ENCODE measurements at regions not wholly inside any gene's neighbourhood (a gene's known extent, or its start where the extent isn't known, plus 50 kb on each side); places are given as distances from the start of the nearest gene placed in this dataset.

DNA sequence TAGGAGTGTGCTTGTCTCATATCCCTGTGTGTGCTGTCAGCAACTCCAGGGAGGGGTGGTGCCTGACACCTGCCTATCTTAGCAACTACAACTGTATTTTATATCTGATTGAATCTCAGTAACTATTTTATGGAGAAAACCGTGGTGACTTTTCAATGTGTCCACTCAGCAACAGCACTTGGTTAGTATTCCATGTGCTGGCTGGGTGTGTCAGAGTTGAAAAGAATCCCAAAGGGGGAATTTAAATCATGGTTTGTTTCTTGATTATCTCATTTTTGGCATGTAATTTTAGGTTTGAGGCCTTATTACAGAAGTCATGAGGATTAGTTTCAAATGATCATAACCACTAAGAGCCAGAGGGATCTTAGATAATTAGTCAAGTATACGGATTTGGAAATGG, 425.7 kb upstream of the FZD8 start:
- intact Hi-C loops (cut with micrococcal nuclease; ENCODE audit: unreplicated experiment), result no loop called here

DNA sequence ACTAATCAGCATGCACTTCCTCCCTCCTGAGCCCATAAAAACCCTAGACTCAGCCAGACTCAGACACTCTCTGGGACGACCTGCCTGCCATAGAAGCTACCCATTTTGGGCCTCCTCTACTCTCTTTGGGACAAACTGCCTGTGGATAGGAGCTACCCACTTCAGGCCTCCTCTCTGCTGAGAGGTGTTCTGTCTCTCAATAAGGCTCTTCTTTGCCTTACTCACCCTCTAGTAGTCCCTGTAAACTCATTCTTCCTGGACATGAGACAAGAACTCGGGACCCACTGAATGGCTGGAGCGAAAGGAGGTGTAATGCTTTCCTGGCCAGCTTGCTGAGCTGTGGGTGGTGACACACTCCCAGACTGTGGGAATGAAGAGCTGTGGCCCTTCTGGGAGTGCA, 424.8 kb upstream of the FZD8 start:
- CTCF ChIA-PET, result no interaction called here
- TF ChIP-seq RAD51 (IDR thresholded peaks at IDR 0.05) (no peak), MYB (IDR thresholded peaks at IDR 0.05; ENCODE audit: borderline replicate concordance, low read depth, low read length) (no peak), POLR2A (IDR thresholded peaks at IDR 0.05; ENCODE audit: low read depth, low read length) (no peak), TARDBP (IDR thresholded peaks at IDR 0.05; ENCODE audit: borderline replicate concordance) (no peak), SMAD5 (IDR thresholded peaks at IDR 0.05; ENCODE audit: low read depth) (no peak), JUNB (IDR thresholded peaks at IDR 0.05) (no peak)
- TF ChIP-seq, protein P1, sequence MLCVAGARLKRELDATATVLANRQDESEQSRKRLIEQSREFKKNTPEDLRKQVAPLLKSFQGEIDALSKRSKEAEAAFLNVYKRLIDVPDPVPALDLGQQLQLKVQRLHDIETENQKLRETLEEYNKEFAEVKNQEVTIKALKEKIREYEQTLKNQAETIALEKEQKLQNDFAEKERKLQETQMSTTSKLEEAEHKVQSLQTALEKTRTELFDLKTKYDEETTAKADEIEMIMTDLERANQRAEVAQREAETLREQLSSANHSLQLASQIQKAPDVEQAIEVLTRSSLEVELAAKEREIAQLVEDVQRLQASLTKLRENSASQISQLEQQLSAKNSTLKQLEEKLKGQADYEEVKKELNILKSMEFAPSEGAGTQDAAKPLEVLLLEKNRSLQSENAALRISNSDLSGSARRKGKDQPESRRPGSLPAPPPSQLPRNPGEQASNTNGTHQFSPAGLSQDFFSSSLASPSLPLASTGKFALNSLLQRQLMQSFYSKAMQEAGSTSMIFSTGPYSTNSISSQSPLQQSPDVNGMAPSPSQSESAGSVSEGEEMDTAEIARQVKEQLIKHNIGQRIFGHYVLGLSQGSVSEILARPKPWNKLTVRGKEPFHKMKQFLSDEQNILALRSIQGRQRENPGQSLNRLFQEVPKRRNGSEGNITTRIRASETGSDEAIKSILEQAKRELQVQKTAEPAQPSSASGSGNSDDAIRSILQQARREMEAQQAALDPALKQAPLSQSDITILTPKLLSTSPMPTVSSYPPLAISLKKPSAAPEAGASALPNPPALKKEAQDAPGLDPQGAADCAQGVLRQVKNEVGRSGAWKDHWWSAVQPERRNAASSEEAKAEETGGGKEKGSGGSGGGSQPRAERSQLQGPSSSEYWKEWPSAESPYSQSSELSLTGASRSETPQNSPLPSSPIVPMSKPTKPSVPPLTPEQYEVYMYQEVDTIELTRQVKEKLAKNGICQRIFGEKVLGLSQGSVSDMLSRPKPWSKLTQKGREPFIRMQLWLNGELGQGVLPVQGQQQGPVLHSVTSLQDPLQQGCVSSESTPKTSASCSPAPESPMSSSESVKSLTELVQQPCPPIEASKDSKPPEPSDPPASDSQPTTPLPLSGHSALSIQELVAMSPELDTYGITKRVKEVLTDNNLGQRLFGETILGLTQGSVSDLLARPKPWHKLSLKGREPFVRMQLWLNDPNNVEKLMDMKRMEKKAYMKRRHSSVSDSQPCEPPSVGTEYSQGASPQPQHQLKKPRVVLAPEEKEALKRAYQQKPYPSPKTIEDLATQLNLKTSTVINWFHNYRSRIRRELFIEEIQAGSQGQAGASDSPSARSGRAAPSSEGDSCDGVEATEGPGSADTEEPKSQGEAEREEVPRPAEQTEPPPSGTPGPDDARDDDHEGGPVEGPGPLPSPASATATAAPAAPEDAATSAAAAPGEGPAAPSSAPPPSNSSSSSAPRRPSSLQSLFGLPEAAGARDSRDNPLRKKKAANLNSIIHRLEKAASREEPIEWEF (IDR thresholded peaks at IDR 0.05; ENCODE audit: insufficient replicate concordance, low read depth, low read length), result no peak
- TF ChIP-seq, protein P2, sequence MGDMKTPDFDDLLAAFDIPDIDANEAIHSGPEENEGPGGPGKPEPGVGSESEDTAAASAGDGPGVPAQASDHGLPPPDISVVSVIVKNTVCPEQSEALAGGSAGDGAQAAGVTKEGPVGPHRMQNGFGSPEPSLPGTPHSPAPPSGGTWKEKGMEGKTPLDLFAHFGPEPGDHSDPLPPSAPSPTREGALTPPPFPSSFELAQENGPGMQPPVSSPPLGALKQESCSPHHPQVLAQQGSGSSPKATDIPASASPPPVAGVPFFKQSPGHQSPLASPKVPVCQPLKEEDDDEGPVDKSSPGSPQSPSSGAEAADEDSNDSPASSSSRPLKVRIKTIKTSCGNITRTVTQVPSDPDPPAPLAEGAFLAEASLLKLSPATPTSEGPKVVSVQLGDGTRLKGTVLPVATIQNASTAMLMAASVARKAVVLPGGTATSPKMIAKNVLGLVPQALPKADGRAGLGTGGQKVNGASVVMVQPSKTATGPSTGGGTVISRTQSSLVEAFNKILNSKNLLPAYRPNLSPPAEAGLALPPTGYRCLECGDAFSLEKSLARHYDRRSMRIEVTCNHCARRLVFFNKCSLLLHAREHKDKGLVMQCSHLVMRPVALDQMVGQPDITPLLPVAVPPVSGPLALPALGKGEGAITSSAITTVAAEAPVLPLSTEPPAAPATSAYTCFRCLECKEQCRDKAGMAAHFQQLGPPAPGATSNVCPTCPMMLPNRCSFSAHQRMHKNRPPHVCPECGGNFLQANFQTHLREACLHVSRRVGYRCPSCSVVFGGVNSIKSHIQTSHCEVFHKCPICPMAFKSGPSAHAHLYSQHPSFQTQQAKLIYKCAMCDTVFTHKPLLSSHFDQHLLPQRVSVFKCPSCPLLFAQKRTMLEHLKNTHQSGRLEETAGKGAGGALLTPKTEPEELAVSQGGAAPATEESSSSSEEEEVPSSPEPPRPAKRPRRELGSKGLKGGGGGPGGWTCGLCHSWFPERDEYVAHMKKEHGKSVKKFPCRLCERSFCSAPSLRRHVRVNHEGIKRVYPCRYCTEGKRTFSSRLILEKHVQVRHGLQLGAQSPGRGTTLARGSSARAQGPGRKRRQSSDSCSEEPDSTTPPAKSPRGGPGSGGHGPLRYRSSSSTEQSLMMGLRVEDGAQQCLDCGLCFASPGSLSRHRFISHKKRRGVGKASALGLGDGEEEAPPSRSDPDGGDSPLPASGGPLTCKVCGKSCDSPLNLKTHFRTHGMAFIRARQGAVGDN (IDR thresholded peaks at IDR 0.05), result no peak

More for the DNA sequence above, 425.7 kb upstream of the FZD8 start:
- ATAC-seq (no peak), FAIRE-seq (no peak), DNase-seq (ENCODE audit: low read depth, low spot score) (no peak)
- TF ChIP-seq POLR2A (IDR thresholded peaks at IDR 0.05; ENCODE audit: low read depth, low read length), result no peak
- TF ChIP-seq NFYA (IDR thresholded peaks at IDR 0.05; ENCODE audit: borderline replicate concordance, low read depth, low read length), result no peak
- TF ChIP-seq NFXL1 (IDR thresholded peaks at IDR 0.05; ENCODE audit: borderline replicate concordance), result no peak
- no peak for TF ChIP-seq RAD21 (IDR thresholded peaks at IDR 0.05; ENCODE audit: insufficient read depth, low read depth, low read length)
- TF ChIP-seq EED (IDR thresholded peaks at IDR 0.05; ENCODE audit: low read depth), result no peak
- CTCF ChIA-PET, result interaction anchor here (1.0 kb wide), 1 partner anchor 10 kb away, joined by 3 read pairs; no protein-coding TSS in a partner anchor
- H4K20me1 ChIP-seq (ENCODE audit: control insufficient read depth, insufficient read depth), result no peaks in the 10 kb centered on the region
- H3K9ac ChIP-seq (ENCODE audit: control insufficient read depth, insufficient read depth, low read length), result no peak overlapping the region
- peaks cover 1% of the 10 kb centered on the region; the same call in 1 of the 3 replicates for H3K9me3 ChIP-seq (replicated peaks; ENCODE audit: control insufficient read depth, insufficient read depth, low read length)
- in situ Hi-C loops (cut with MboI), result no loop called here
- no peak overlapping the region for H3K27ac ChIP-seq (ENCODE audit: control insufficient read depth, insufficient read depth)
- no peak overlapping the region for H2AFZ ChIP-seq (ENCODE audit: control insufficient read depth, low read depth, low read length)
- no peaks in the 10 kb centered on the region for H3K79me2 ChIP-seq (ENCODE audit: control insufficient read depth, insufficient read depth, low read length)
- no peaks in the 10 kb centered on the region for H3K27me3 ChIP-seq (replicated peaks in 1 of 2; ENCODE audit: control insufficient read depth in 2 of 2, insufficient read depth in 2 of 2, low read length in 1 of 2)
- no TSS peak for BruUV-seq (replicated peaks)
- no peak overlapping the region for H3K4me3 ChIP-seq
- SMC1A ChIA-PET (ENCODE audit: uncharacterized antibody, unreplicated experiment), result interaction anchor here (1.0 kb wide), 1 partner anchor 11 kb away, joined by 3 read pairs; no protein-coding TSS in a partner anchor
- RAD21 ChIA-PET (ENCODE audit: unreplicated experiment), result no interaction called here
- no peaks in the 10 kb centered on the region for H3K4me1 ChIP-seq (ENCODE audit: control insufficient read depth, insufficient read depth, low read length)
- WGBS (ENCODE audit: insufficient coverage, insufficient replicate concordance, low lambda C conversion rate, missing lambda C conversion rate), result 0% methylated on average over 2 of the region's 2 CpGs
- H3K4me2 ChIP-seq (ENCODE audit: control insufficient read depth, insufficient read depth), result no peak overlapping the region
- POLR2A ChIA-PET, result no interaction called here
- H3K36me3 ChIP-seq (ENCODE audit: control insufficient read depth in 2 of 2, insufficient read depth in 2 of 2, low read length in 1 of 2), result no peaks in the 10 kb centered on the region

More for the DNA sequence above, 424.8 kb upstream of the FZD8 start:
- no TSS peak for BruUV-seq (replicated peaks)
- DNase-seq (ENCODE audit: low read depth, low spot score) (no peak), FAIRE-seq (no peak), ATAC-seq (no peak)
- no peak overlapping the region for H2AFZ ChIP-seq (ENCODE audit: control insufficient read depth, low read depth, low read length)
- in situ Hi-C loops (cut with MboI), result no loop called here
- H3K9ac ChIP-seq (ENCODE audit: control insufficient read depth, insufficient read depth, low read length), result no peak overlapping the region
- H3K27ac ChIP-seq (ENCODE audit: control insufficient read depth, insufficient read depth), result no peak overlapping the region
- H4K20me1 ChIP-seq (ENCODE audit: control insufficient read depth, insufficient read depth), result no peaks in the 10 kb centered on the region
- POLR2A ChIA-PET, result no interaction called here
- no peak overlapping the region for H3K4me3 ChIP-seq
- H3K36me3 ChIP-seq (ENCODE audit: control insufficient read depth in 2 of 2, insufficient read depth in 2 of 2, low read length in 1 of 2), result no peaks in the 10 kb centered on the region
- SMC1A ChIA-PET (ENCODE audit: uncharacterized antibody, unreplicated experiment), result no interaction called here
- RAD21 ChIA-PET (ENCODE audit: unreplicated experiment), result no interaction called here
- H3K79me2 ChIP-seq (ENCODE audit: control insufficient read depth, insufficient read depth, low read length), result no peaks in the 10 kb centered on the region
- intact Hi-C loops (cut with micrococcal nuclease; ENCODE audit: unreplicated experiment), result no loop called here
- no peak overlapping the region for H3K4me2 ChIP-seq (ENCODE audit: control insufficient read depth, insufficient read depth)
- H3K27me3 ChIP-seq (replicated peaks in 1 of 2; ENCODE audit: control insufficient read depth in 2 of 2, insufficient read depth in 2 of 2, low read length in 1 of 2), result no peaks in the 10 kb centered on the region
- WGBS (ENCODE audit: insufficient coverage, insufficient replicate concordance, low lambda C conversion rate, missing lambda C conversion rate), result 12% methylated on average over 3 of the region's 3 CpGs
- no peaks in the 10 kb centered on the region for H3K4me1 ChIP-seq (ENCODE audit: control insufficient read depth, insufficient read depth, low read length)
- H3K9me3 ChIP-seq (replicated peaks; ENCODE audit: control insufficient read depth, insufficient read depth, low read length), result peaks cover 1% of the 10 kb centered on the region; the same call in 1 of the 3 replicates
